Nephron (organoid): ENCODE measurements at regions not wholly inside any gene's neighbourhood (a gene's known extent, or its start where the extent isn't known, plus 50 kb on each side); places are given as distances from the start of the nearest gene placed in this dataset.

Experiments used
- H3K27ac Mint-ChIP-seq, 3 experiments: 2 replicates each; pipeline ENCODE4 v1.8.0; 2020; ENCODE audit warnings: mixed read lengths in 3 of 3, mild to moderate bottlenecking in 2 of 3, moderate library complexity in 1 of 3
- H3K27me3 Mint-ChIP-seq: 2 replicates; pipeline ENCODE4 v1.8.0; 2021; ENCODE audit warnings: low read depth, mild to moderate bottlenecking, moderate library complexity, mixed read lengths
- H3K36me3 Mint-ChIP-seq: 2 replicates; pipeline ENCODE4 v1.8.0; 2020; ENCODE audit warnings: low read depth, mixed read lengths
- H3K4me1 Mint-ChIP-seq: 2 replicates; pipeline ENCODE4 v1.8.0; 2020; ENCODE audit warnings: mixed read lengths
- H3K4me3 Mint-ChIP-seq, 3 experiments: 2 replicates each; pipeline ENCODE4 v1.8.0; 2020; ENCODE audit warnings: mild to moderate bottlenecking in 3 of 3, mixed read lengths in 3 of 3, moderate library complexity in 2 of 3
- H3K9me3 Mint-ChIP-seq: 2 replicates; pipeline ENCODE4 v1.8.0; 2020; ENCODE audit warnings: mixed read lengths
- CTCF ChIP-seq, 3 experiments: fragments of 200-600 bp; sonication (generic); IDR thresholded peaks; one replicate each; pipeline ENCODE4 v1.5.0; 2021; ENCODE audit warnings: antibody characterized with exemption in 3 of 3; ENCODE audit not compliant: unreplicated experiment in 3 of 3

- Mint-ChIP-seq H3K36me3 (no peaks in the 10 kb centered on the region), H3K4me1 (peaks cover 6% of the 10 kb centered on the region), H3K4me3 (no peak overlapping the region), H3K27ac (no peak overlapping the region), H3K27me3 (no peaks in the 10 kb centered on the region), H3K9me3 (no peaks in the 10 kb centered on the region)
- no peak for TF ChIP-seq CTCF (IDR thresholded peaks at IDR 0.05; ENCODE audit: unreplicated experiment in 3 of 3)
Measured at GRCh38 chr6:81451787-81452186, 300.7 kb downstream of the TENT5A start.

DNA sequence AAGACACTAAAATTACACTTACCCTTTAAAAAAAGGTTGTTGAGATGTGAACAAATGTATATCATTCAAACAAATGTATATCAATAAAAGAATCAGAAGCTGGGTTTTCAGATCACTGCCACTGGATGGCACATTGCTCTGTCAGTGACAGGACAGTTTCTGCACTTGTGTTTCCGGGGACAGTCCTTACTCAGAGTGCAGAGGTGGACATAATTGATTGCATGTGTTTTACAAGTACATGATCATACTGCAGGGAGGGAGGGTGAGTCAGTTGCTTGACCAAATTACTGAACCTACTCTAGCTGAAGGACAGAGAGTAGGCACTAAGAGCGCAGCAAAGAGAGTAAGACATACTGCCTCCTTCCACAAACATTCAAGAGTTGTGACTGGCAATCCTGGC is 302.3 kb downstream of the TENT5A start:
- H3K36me3 Mint-ChIP-seq, result no peaks in the 10 kb centered on the region
- TF ChIP-seq CTCF (IDR thresholded peaks at IDR 0.05; ENCODE audit: unreplicated experiment in 3 of 3), result no peak
- no peak overlapping the region for H3K4me3 Mint-ChIP-seq
- H3K9me3 Mint-ChIP-seq, result no peaks in the 10 kb centered on the region
- no peaks in the 10 kb centered on the region for H3K27me3 Mint-ChIP-seq
- no peak overlapping the region for H3K27ac Mint-ChIP-seq
- peaks cover 6% of the 10 kb centered on the region for H3K4me1 Mint-ChIP-seq

GRCh38 chr6:81446509-81446908 is 306.0 kb downstream of the TENT5A start:
- Mint-ChIP-seq H3K27me3 (no peaks in the 10 kb centered on the region), H3K36me3 (no peaks in the 10 kb centered on the region), H3K27ac (peak overlapping the region in 1 of 3 experiments; percentile 58), H3K4me1 (peaks cover 6% of the 10 kb centered on the region), H3K4me3 (no peak overlapping the region), H3K9me3 (no peaks in the 10 kb centered on the region)
- TF ChIP-seq CTCF (IDR thresholded peaks at IDR 0.05; ENCODE audit: unreplicated experiment in 3 of 3), result no peak

DNA sequence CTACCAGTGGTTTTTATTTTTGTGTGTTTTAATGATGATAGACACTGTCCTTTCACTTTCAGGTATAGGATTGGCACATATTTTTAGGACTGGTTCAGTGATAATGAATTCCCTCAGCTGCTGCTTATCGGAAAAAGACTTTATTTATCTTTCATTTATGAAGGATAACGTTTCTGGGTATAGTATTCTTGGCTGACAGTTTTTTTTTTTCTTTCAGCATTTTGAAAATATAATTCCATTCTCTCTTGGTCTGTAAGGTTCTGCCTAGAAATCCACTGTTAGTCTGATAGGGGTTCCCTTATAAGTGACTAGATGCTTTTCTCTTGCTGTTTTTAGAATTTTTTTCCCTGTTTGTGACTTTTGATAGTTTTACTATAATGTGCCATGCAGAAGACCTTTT is 313.1 kb downstream of the TENT5A start:
- Mint-ChIP-seq H3K27me3 (peaks cover 3% of the 10 kb centered on the region), H3K4me3 (no peak overlapping the region), H3K4me1 (no peaks in the 10 kb centered on the region), H3K27ac (no peak overlapping the region), H3K36me3 (no peaks in the 10 kb centered on the region), H3K9me3 (peaks cover 35% of the 10 kb centered on the region)
- no peak for TF ChIP-seq CTCF (IDR thresholded peaks at IDR 0.05; ENCODE audit: unreplicated experiment in 3 of 3)

DNA sequence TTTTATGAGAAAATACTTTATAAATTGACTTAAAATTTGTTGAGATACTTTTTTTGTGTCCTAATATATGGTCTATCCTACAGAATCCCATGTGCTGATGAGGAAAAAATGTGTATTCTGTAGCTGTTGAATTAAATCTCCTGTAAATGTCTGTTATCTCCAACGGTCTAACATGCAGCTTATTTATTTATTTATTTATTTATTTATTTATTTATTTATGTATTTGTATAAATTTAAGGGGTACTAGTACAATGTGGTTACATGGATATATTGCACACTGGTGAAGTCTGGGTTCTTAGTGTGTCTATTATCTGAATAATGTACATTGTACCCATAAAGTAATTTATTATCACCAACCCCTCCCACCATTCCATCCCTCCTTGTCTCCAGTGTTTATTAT is 315.5 kb downstream of the TENT5A start:
- Mint-ChIP-seq H3K36me3 (no peaks in the 10 kb centered on the region), H3K4me3 (no peak overlapping the region), H3K9me3 (peaks cover 39% of the 10 kb centered on the region), H3K27ac (no peak overlapping the region), H3K4me1 (no peaks in the 10 kb centered on the region), H3K27me3 (peaks cover 3% of the 10 kb centered on the region)
- TF ChIP-seq CTCF (IDR thresholded peaks at IDR 0.05; ENCODE audit: unreplicated experiment in 3 of 3), result no peak

GRCh38 chr6:81413306-81413705 is 339.2 kb downstream of the TENT5A start:
- Mint-ChIP-seq H3K27ac (no peak overlapping the region), H3K27me3 (no peaks in the 10 kb centered on the region), H3K36me3 (no peaks in the 10 kb centered on the region), H3K4me3 (no peak overlapping the region), H3K9me3 (no peaks in the 10 kb centered on the region), H3K4me1 (no peaks in the 10 kb centered on the region)
- no peak for TF ChIP-seq CTCF (IDR thresholded peaks at IDR 0.05; ENCODE audit: unreplicated experiment in 3 of 3)
